SK-N-SH (cell line): ENCODE measurements at regions not wholly inside any gene's neighbourhood (a gene's known extent, or its start where the extent isn't known, plus 50 kb on each side); places are given as distances from the start of the nearest gene placed in this dataset.

ENCODE experiments used
- CTCF ChIA-PET: fragments of 300-600, 350-600 bp; formaldehyde crosslinking; extraction: SDS; loops from one replicate; lab custom pipeline; 2021; lab: Yijun Ruan, JAX
- POLR2A ChIA-PET: fragments of 350-600 bp; sonication (Branson Sonifier 250); formaldehyde crosslinking; extraction: SDS; loops from one replicate; lab custom pipeline; 2020; ENCODE audit warnings: antibody characterized with exemption, inconsistent platforms; lab: Yijun Ruan, JAX
- DNase-seq: peaks from one replicate; pipeline ENCODE4 v3.0.0; 2012
- H2AFZ ChIP-seq: fragments of 200-600 bp; sonication (generic); 2 replicates; pipeline ENCODE4 v1.8.1; 2016; ENCODE audit warnings: antibody characterized with exemption, mild to moderate bottlenecking, low read depth
- H3F3A ChIP-seq: fragments of 200-600 bp; sonication (generic); replicated peaks from 2 replicates; pipeline ENCODE3; 2016; ENCODE audit warnings: antibody characterized with exemption, mild to moderate bottlenecking; ENCODE audit not compliant: insufficient read depth
- H3K27ac ChIP-seq, 2 experiments: fragments of 200-500 bp in 1 of 2; fragments of 200-600 bp in 1 of 2; sonication (Bioruptor generic) in 1 of 2; sonication (generic), shearing (Covaris generic) in 1 of 2; 2 replicates each; pipeline versions ENCODE4 v1.5.1 to v1.6.1; 2014 to 2016; ENCODE audit warnings: low read depth in 2 of 2, inconsistent platforms in 1 of 2, low read length in 1 of 2, mild to moderate bottlenecking in 1 of 2, mixed read lengths in 1 of 2
- H3K27me3 ChIP-seq: fragments of 200-600 bp; sonication (generic), shearing (Covaris generic); 2 replicates; pipeline ENCODE4 v1.6.1; 2016; ENCODE audit warnings: mixed run types; ENCODE audit not compliant: insufficient read depth
- H3K36me3 ChIP-seq, 2 experiments: fragments of 200-500 bp in 1 of 2; fragments of 200-600 bp in 1 of 2; sonication (Bioruptor generic) in 1 of 2; sonication (generic) in 1 of 2; replicated peaks in 1 of 2; 2 replicates each; pipeline versions ENCODE3 to v1.5.1; 2014 to 2016; ENCODE audit warnings: low read length in 1 of 2, mild to moderate bottlenecking in 1 of 2; ENCODE audit not compliant: insufficient read depth in 2 of 2, control insufficient read depth in 1 of 2
- H3K4me1 ChIP-seq, 2 experiments: fragments of 200-500 bp in 1 of 2; fragments of 200-600 bp in 1 of 2; sonication (Bioruptor generic) in 1 of 2; sonication (generic), shearing (Covaris generic) in 1 of 2; 2 replicates each; pipeline versions ENCODE4 v1.5.1 to v1.6.1; 2014 to 2016; ENCODE audit warnings: low read depth in 1 of 2, low read length in 1 of 2, mixed run types in 1 of 2; ENCODE audit not compliant: insufficient read depth in 2 of 2, control insufficient read depth in 1 of 2
- H3K4me2 ChIP-seq: fragments of 200-600 bp; sonication (generic), shearing (Covaris generic); 2 replicates; pipeline ENCODE4 v1.6.1; 2017; ENCODE audit warnings: mixed run types
- H3K4me3 ChIP-seq, 2 experiments: fragments of 200-500 bp in 1 of 2; fragments of 200-600 bp in 1 of 2; sonication (Bioruptor generic) in 1 of 2; sonication (generic), shearing (Covaris generic) in 1 of 2; 2 replicates each; pipeline versions ENCODE4 v1.5.1 to v1.8.1; 2014 to 2016; ENCODE audit warnings: low read depth in 2 of 2, inconsistent platforms in 1 of 2, low read length in 1 of 2, mild to moderate bottlenecking in 1 of 2, mixed read lengths in 1 of 2, moderate library complexity in 1 of 2
- H3K79me2 ChIP-seq: fragments of 200-600 bp; sonication (generic); 2 replicates; pipeline ENCODE4 v1.8.1; 2017; ENCODE audit warnings: mild to moderate bottlenecking; ENCODE audit not compliant: insufficient read depth
- H3K9ac ChIP-seq: fragments of 200-600 bp; sonication (generic); 2 replicates; pipeline ENCODE4 v1.6.1; 2017; ENCODE audit warnings: mixed run types
- H3K9me2 ChIP-seq: fragments of 200-600 bp; sonication (generic); 2 replicates; pipeline ENCODE4 v1.6.1; 2017; ENCODE audit warnings: mixed run types
- H3K9me3 ChIP-seq: fragments of 200-600 bp; sonication (generic); 2 replicates; pipeline ENCODE4 v1.6.1; 2017; ENCODE audit warnings: mixed run types, mild to moderate bottlenecking, moderate library complexity
- H4K20me1 ChIP-seq: fragments of 200-600 bp; sonication (generic); 2 replicates; pipeline ENCODE4 v1.6.1; 2017; ENCODE audit warnings: mild to moderate bottlenecking, mixed run types; ENCODE audit not compliant: insufficient read depth
- EP300 ChIP-seq, 2 experiments: IDR thresholded peaks; 2 replicates each; pipeline versions ENCODE4 v1.4.0 to v1.6.1; 2012; ENCODE audit warnings: borderline replicate concordance in 1 of 2, low read depth in 1 of 2, low read length in 1 of 2
- FOXJ3 ChIP-seq: sonication (generic); formaldehyde crosslinking; IDR thresholded peaks from 2 replicates; pipeline ENCODE4 v1.5.1; 2020; ENCODE audit warnings: mild to moderate bottlenecking, missing genetic modification reagents
- MAX ChIP-seq: IDR thresholded peaks from 2 replicates; pipeline ENCODE4 v1.4.0; 2012; ENCODE audit warnings: low read depth
- RCOR1 ChIP-seq: fragments of 150-350 bp; IDR thresholded peaks from 2 replicates; pipeline ENCODE4 v1.6.1; 2017; ENCODE audit warnings: antibody characterized with exemption, low read length
- RXRA ChIP-seq: IDR thresholded peaks from 2 replicates; pipeline ENCODE4 v1.4.0; 2012; ENCODE audit warnings: low read depth, mild to moderate bottlenecking, borderline replicate concordance
- TCF12 ChIP-seq: IDR thresholded peaks from 2 replicates; pipeline ENCODE4 v1.4.0; 2012
- TEAD4 ChIP-seq: IDR thresholded peaks from 2 replicates; pipeline ENCODE4 v1.4.0; 2012; ENCODE audit warnings: mild to moderate bottlenecking, borderline replicate concordance; ENCODE audit not compliant: insufficient read depth
- WGBS: methylation state at CpG from one replicate; pipeline ENCODE4 v1.1.6; 2017; ENCODE audit warnings: low lambda C conversion rate; 5-methylcytosine and 5-hydroxymethylcytosine counted together
- TF ChIP-seq, protein P1 (sequence below): IDR thresholded peaks from 2 replicates; pipeline ENCODE4 v1.6.1; 2012; ENCODE audit warnings: mild to moderate bottlenecking, low read depth, low read length, moderate library complexity
- TF ChIP-seq, protein P2 (sequence below): fragments of 150-350 bp; IDR thresholded peaks from 2 replicates; pipeline ENCODE4 v1.6.1; 2017; ENCODE audit warnings: antibody characterized with exemption, low read length, low read depth, borderline replicate concordance
- TF ChIP-seq, protein P3 (sequence below): IDR thresholded peaks from 2 replicates; pipeline ENCODE4; 2012

GRCh38 chr13:81927347-81927746, 1586.4 kb upstream of the SPRY2 start:
- POLR2A ChIA-PET = no interaction called here
- Histone ChIP-seq H3K27ac (no peak overlapping the region), H2AFZ (no peak overlapping the region), H3K9me3 (no peaks in the 10 kb centered on the region), H4K20me1 (no peaks in the 10 kb centered on the region), H3K4me1 (no peaks in the 10 kb centered on the region), H3K9me2 (no peaks in the 10 kb centered on the region), H3K79me2 (no peaks in the 10 kb centered on the region), H3K4me2 (no peak overlapping the region), H3F3A (no peaks in the 10 kb centered on the region), H3K27me3 (no peaks in the 10 kb centered on the region), H3K4me3 (no peak overlapping the region), H3K36me3 (no peaks in the 10 kb centered on the region), H3K9ac (no peak overlapping the region)
- TF ChIP-seq, protein P1, sequence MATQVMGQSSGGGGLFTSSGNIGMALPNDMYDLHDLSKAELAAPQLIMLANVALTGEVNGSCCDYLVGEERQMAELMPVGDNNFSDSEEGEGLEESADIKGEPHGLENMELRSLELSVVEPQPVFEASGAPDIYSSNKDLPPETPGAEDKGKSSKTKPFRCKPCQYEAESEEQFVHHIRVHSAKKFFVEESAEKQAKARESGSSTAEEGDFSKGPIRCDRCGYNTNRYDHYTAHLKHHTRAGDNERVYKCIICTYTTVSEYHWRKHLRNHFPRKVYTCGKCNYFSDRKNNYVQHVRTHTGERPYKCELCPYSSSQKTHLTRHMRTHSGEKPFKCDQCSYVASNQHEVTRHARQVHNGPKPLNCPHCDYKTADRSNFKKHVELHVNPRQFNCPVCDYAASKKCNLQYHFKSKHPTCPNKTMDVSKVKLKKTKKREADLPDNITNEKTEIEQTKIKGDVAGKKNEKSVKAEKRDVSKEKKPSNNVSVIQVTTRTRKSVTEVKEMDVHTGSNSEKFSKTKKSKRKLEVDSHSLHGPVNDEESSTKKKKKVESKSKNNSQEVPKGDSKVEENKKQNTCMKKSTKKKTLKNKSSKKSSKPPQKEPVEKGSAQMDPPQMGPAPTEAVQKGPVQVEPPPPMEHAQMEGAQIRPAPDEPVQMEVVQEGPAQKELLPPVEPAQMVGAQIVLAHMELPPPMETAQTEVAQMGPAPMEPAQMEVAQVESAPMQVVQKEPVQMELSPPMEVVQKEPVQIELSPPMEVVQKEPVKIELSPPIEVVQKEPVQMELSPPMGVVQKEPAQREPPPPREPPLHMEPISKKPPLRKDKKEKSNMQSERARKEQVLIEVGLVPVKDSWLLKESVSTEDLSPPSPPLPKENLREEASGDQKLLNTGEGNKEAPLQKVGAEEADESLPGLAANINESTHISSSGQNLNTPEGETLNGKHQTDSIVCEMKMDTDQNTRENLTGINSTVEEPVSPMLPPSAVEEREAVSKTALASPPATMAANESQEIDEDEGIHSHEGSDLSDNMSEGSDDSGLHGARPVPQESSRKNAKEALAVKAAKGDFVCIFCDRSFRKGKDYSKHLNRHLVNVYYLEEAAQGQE = no peak
- TF ChIP-seq RCOR1 (no peak), TEAD4 (no peak), RXRA (no peak), TCF12 (no peak), EP300 (IDR thresholded peaks at IDR 0.05; ENCODE audit: borderline replicate concordance in 1 of 2, low read depth in 1 of 2, low read length in 1 of 2) (no peak), FOXJ3 (no peak)
- TF ChIP-seq, protein P2, sequence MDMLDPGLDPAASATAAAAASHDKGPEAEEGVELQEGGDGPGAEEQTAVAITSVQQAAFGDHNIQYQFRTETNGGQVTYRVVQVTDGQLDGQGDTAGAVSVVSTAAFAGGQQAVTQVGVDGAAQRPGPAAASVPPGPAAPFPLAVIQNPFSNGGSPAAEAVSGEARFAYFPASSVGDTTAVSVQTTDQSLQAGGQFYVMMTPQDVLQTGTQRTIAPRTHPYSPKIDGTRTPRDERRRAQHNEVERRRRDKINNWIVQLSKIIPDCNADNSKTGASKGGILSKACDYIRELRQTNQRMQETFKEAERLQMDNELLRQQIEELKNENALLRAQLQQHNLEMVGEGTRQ = no peak
- TF ChIP-seq, protein P3, sequence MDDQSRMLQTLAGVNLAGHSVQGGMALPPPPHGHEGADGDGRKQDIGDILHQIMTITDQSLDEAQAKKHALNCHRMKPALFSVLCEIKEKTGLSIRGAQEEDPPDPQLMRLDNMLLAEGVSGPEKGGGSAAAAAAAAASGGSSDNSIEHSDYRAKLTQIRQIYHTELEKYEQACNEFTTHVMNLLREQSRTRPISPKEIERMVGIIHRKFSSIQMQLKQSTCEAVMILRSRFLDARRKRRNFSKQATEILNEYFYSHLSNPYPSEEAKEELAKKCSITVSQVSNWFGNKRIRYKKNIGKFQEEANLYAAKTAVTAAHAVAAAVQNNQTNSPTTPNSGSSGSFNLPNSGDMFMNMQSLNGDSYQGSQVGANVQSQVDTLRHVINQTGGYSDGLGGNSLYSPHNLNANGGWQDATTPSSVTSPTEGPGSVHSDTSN = no peak
- CTCF ChIA-PET = no interaction called here
- DNase-seq = no peak

- ChIA-PET POLR2A (no interaction called here), CTCF (no interaction called here)
- no peak overlapping the region for H3K27ac ChIP-seq
- H3K27me3 ChIP-seq = no peaks in the 10 kb centered on the region
- H3K9me2 ChIP-seq = no peaks in the 10 kb centered on the region
- no peaks in the 10 kb centered on the region for H3K79me2 ChIP-seq
- H3K4me3 ChIP-seq = no peak overlapping the region
- no peaks in the 10 kb centered on the region for H4K20me1 ChIP-seq
- no peaks in the 10 kb centered on the region for H3K9me3 ChIP-seq
- WGBS = 20% methylated on average over 2 of the region's 2 CpGs
- H3K4me1 ChIP-seq = no peaks in the 10 kb centered on the region
- no peak for DNase-seq
- no peak for TF ChIP-seq MAX
- TF ChIP-seq FOXJ3 = no peak
- no peaks in the 10 kb centered on the region for H3F3A ChIP-seq
- no peak overlapping the region for H3K4me2 ChIP-seq
- H2AFZ ChIP-seq = no peak overlapping the region
- H3K36me3 ChIP-seq = no peaks in the 10 kb centered on the region
- H3K9ac ChIP-seq = no peak overlapping the region
These were observed 1576.9 kb upstream of the SPRY2 start for GRCh38 chr13:81917810-81918209.
